Natural killer cell (primary cell): ENCODE measurements at regions not wholly inside any gene's neighbourhood (a gene's known extent, or its start where the extent isn't known, plus 50 kb on each side); places are given as distances from the start of the nearest gene placed in this dataset.

Experiments
- ATAC-seq, 3 donors: fragments of 150-1000 bp in 2 of 3; fragments of 200-7000 bp in 1 of 3; cut with Tn5 transposase; 1 replicate in 1 of 3; 2 replicates in 2 of 3; pipeline ENCODE4 v1.10.0; 2021; ENCODE audit warnings: mild to moderate bottlenecking in 2 of 3, moderate library complexity in 2 of 3
- DNase-seq, 2 donors: peaks; one replicate each; pipeline versions ENCODE4 v3.0.0 to v3.0.0-alpha.2; 2013 to 2021; ENCODE audit warnings: mixed read lengths in 1 of 2
- H3K27ac ChIP-seq: one replicate; pipeline ENCODE4 v1.5.1; 2013; ENCODE audit warnings: mild to moderate bottlenecking, low read length
- H3K27me3 ChIP-seq: one replicate; pipeline ENCODE4 v1.6.1; 2013; ENCODE audit warnings: low read length; ENCODE audit not compliant: control insufficient read depth, insufficient read depth
- H3K36me3 ChIP-seq: one replicate; pipeline ENCODE4 v1.6.1; 2013; ENCODE audit warnings: low read length; ENCODE audit not compliant: control insufficient read depth, insufficient read depth
- H3K4me1 ChIP-seq: one replicate; pipeline ENCODE4 v1.6.1; 2013; ENCODE audit warnings: low read length; ENCODE audit not compliant: control insufficient read depth, insufficient read depth
- H3K4me3 ChIP-seq: one replicate; pipeline ENCODE4 v1.5.1; 2013; ENCODE audit warnings: low read length
- H3K9me3 ChIP-seq: one replicate; pipeline ENCODE4 v1.6.1; 2013; ENCODE audit warnings: low read length; ENCODE audit not compliant: control insufficient read depth, insufficient read depth
- H3K27ac Mint-ChIP-seq, 2 donors: one replicate each; pipeline ENCODE4 v1.8.0; 2022; ENCODE audit warnings: mild to moderate bottlenecking in 2 of 2, mixed read lengths in 2 of 2, moderate library complexity in 1 of 2
- H3K27me3 Mint-ChIP-seq, 2 donors: one replicate each; pipeline ENCODE4 v1.8.0; 2022; ENCODE audit warnings: low read depth in 2 of 2, mixed read lengths in 2 of 2
- H3K36me3 Mint-ChIP-seq: one replicate; pipeline ENCODE4 v1.8.0; 2022; ENCODE audit warnings: mixed read lengths
- H3K4me1 Mint-ChIP-seq, 2 donors: one replicate each; pipeline ENCODE4 v1.8.0; 2022; ENCODE audit warnings: mixed read lengths in 2 of 2
- H3K4me3 Mint-ChIP-seq: one replicate; pipeline ENCODE4 v1.8.0; 2022; ENCODE audit warnings: mild to moderate bottlenecking, moderate library complexity, mixed read lengths
- H3K9me3 Mint-ChIP-seq, 2 donors: one replicate each; pipeline ENCODE4 v1.8.0; 2022; ENCODE audit warnings: mixed read lengths in 2 of 2
- CTCF ChIP-seq: fragments of 200-600 bp; IDR thresholded peaks from one replicate; pipeline ENCODE4 v1.8.0; 2022; ENCODE audit warnings: antibody characterized with exemption
- WGBS: methylation state at CpG from one replicate; pipeline ENCODE4 v1.1.7; 2013; ENCODE audit warnings: missing lambda C conversion rate; ENCODE audit not compliant: insufficient coverage; 5-methylcytosine and 5-hydroxymethylcytosine counted together
- intact Hi-C: fragments of 100-400 bp; cut with micrococcal nuclease; formaldehyde crosslinking; loops from one replicate; pipeline ENCODE4 v1.14.2; 2022

GRCh38 chr12:107472308-107472707 is 213.3 kb upstream of the PWP1 start:
- Histone ChIP-seq H3K4me3 (no peak overlapping the region), H3K36me3 (no peaks in the 10 kb centered on the region), H3K9me3 (no peaks in the 10 kb centered on the region), H3K27ac (no peak overlapping the region), H3K27me3 (no peaks in the 10 kb centered on the region), H3K4me1 (peaks cover 28% of the 10 kb centered on the region)
- Mint-ChIP-seq H3K27me3 (peaks cover 0 to 7% of the 10 kb centered on the region in 2 donors), H3K36me3 (no peaks in the 10 kb centered on the region), H3K4me1 (peaks cover 25 to 39% of the 10 kb centered on the region in 2 donors), H3K27ac (no peak overlapping the region), H3K9me3 (no peaks in the 10 kb centered on the region), H3K4me3 (no peak overlapping the region)
- WGBS: 98% methylated on average over 6 of the region's 6 CpGs
- ATAC-seq (no peak), DNase-seq (no peak)
- no peak for TF ChIP-seq CTCF
- intact Hi-C loops: no loop called here

DNA sequence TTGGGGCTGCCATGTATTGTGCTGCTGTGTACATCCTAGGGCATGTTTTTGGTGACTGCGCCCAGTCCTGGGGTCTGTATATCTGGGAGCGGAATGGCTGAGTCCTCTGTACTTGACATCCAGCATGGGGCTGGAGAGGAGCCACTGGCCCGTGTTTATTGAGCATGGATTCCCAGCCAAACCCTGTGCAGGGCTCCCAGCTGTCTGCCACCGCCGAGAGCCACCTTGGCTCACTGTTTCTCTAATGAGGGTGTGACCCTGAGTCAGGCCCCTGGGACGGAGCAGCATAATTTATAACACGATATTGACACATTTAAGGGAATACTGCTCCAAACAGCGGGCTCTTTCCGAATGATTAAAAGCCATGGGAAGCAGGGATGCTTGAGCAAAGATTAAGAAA is 211.5 kb upstream of the PWP1 start:
- Histone ChIP-seq H3K4me3 (no peak overlapping the region), H3K9me3 (no peaks in the 10 kb centered on the region), H3K27me3 (no peaks in the 10 kb centered on the region), H3K36me3 (no peaks in the 10 kb centered on the region), H3K27ac (no peak overlapping the region), H3K4me1 (peaks cover 24% of the 10 kb centered on the region)
- WGBS: 94% methylated on average over 9 of the region's 9 CpGs
- H3K9me3 Mint-ChIP-seq: no peaks in the 10 kb centered on the region
- no peak overlapping the region for H3K4me3 Mint-ChIP-seq
- ATAC-seq (no peak), DNase-seq (no peak)
- no peak for TF ChIP-seq CTCF
- no peaks in the 10 kb centered on the region for H3K36me3 Mint-ChIP-seq
- H3K27me3 Mint-ChIP-seq: no peaks in the 10 kb centered on the region
- intact Hi-C loops: no loop called here
- peaks cover 25 to 30% of the 10 kb centered on the region in 2 donors for H3K4me1 Mint-ChIP-seq
- no peak overlapping the region for H3K27ac Mint-ChIP-seq

DNA sequence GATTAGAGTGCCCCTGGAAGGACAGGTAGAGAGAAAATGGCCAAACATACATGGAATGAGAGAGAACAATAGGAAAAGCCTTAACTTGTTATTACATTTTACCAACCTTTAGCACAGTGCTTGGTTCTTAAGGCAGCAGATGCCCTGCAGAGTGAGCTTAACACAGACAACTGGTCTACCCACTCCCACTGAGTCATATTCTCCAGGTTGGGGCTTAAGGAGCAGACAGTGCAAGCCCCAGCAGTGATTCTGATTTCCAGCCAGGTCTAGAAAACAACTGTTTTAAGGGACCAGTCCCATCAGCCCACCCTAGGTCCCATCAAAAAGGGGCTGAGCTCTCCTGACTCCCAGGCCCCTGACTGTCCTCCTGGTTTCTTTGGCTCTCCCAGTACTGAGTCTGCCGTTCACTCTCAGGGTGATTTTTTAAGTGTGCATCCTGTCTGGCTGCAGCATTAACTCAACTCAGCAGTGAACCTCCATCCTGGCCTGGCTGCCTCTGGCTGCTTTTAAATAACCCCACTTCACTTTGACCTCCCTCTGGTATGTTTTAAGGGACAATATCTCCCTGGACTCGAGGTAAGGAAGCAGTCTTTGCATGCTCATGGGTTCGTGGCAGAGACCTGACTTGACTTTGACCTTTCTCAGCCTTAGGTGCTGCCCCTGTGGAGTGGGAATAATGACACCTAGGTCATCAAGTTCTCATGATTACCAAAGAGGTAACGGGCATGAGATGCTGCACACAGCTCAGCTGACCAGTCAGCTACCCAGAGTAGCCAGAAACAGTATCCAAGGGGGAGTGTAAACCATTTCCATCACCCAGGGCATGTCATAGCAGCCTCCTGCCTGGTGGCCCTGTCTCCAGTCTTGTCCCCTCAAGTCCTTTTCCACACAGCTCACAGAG is 210.7 kb upstream of the PWP1 start:
- intact Hi-C loops: no loop called here
- ATAC-seq: peak in 2 of 3 donors; percentile 31 to 33
- Mint-ChIP-seq H3K9me3 (no peaks in the 10 kb centered on the region), H3K4me3 (no peak overlapping the region), H3K36me3 (no peaks in the 10 kb centered on the region), H3K27ac (no peak overlapping the region), H3K4me1 (peaks cover 26 to 28% of the 10 kb centered on the region in 2 donors), H3K27me3 (peaks cover 0 to 5% of the 10 kb centered on the region in 2 donors)
- Histone ChIP-seq H3K4me3 (no peak overlapping the region), H3K27ac (no peak overlapping the region), H3K4me1 (peaks cover 20% of the 10 kb centered on the region), H3K9me3 (no peaks in the 10 kb centered on the region), H3K36me3 (no peaks in the 10 kb centered on the region), H3K27me3 (no peaks in the 10 kb centered on the region)
- 52% methylated on average over 4 of the region's 4 CpGs for WGBS
- TF ChIP-seq CTCF: no peak
- DNase-seq: no peak
